H1 (cell line): ENCODE measurements at regions not wholly inside any gene's neighbourhood (a gene's known extent, or its start where the extent isn't known, plus 50 kb on each side); places are given as distances from the start of the nearest gene placed in this dataset.
A peak's percentile ranks its signal among the peaks of the same experiment; 100 is the strongest.

Experiments used
- CTCF ChIA-PET: fragments of 300-600 bp; sonication (Branson Sonifier 250); formaldehyde crosslinking; loops from one replicate; lab custom pipeline; 2021; ENCODE audit not compliant: partially characterized antibody; lab: Charles Lee
- POLR2A ChIA-PET: fragments of 300-600 bp; sonication (Branson Sonifier 250); formaldehyde crosslinking; loops from one replicate; lab custom pipeline; 2021; ENCODE audit warnings: inconsistent platforms; ENCODE audit not compliant: partially characterized antibody; lab: Charles Lee
- DNase-seq, 2 experiments: peaks; one replicate each; pipeline versions ENCODE4 v3.0.0 to v3.0.0-alpha.2; 2010 to 2022; ENCODE audit warnings: low spot score in 2 of 2, low read depth in 1 of 2, mixed read lengths in 1 of 2
- FAIRE-seq: peaks from 2 replicates; lab custom pipeline; 2011; peaks lifted over from hg19 to GRCh38; lab: Jason Lieb, UNC
- H2AFZ ChIP-seq: 2 replicates; pipeline ENCODE4 v1.8.1; 2012; ENCODE audit warnings: low read length, inconsistent platforms
- H2AK5ac ChIP-seq: 2 replicates; pipeline ENCODE4 v1.6.1; 2013; ENCODE audit warnings: low read depth, low read length
- H2BK120ac ChIP-seq: replicated peaks from 2 replicates; pipeline ENCODE3; 2013; ENCODE audit warnings: low read depth, low read length, inconsistent platforms
- H2BK12ac ChIP-seq: 2 replicates; pipeline ENCODE4 v1.6.1; 2013; ENCODE audit warnings: low read depth, low read length
- H2BK15ac ChIP-seq: 2 replicates; pipeline ENCODE4 v1.6.1; 2013; ENCODE audit warnings: low read length
- H2BK20ac ChIP-seq: 2 replicates; pipeline ENCODE4 v1.6.1; 2013; ENCODE audit warnings: low read length
- H2BK5ac ChIP-seq: 2 replicates; pipeline ENCODE4 v1.6.1; 2013; ENCODE audit warnings: low read depth, low read length
- H3K14ac ChIP-seq: 2 replicates; pipeline ENCODE4 v1.6.1; 2013; ENCODE audit warnings: inconsistent platforms; ENCODE audit not compliant: insufficient read length
- H3K18ac ChIP-seq: 2 replicates; pipeline ENCODE4 v1.6.1; 2013; ENCODE audit warnings: low read length; ENCODE audit errors: extremely low read depth
- H3K23ac ChIP-seq: 2 replicates; pipeline ENCODE4 v1.6.1; 2013; ENCODE audit warnings: inconsistent platforms; ENCODE audit not compliant: insufficient read length
- H3K23me2 ChIP-seq: 2 replicates; pipeline ENCODE4 v1.6.1; 2013; ENCODE audit warnings: low read depth, low read length
- H3K27ac ChIP-seq: 2 replicates; pipeline ENCODE4 v1.6.1; 2011; ENCODE audit warnings: low read depth, low read length, inconsistent platforms
- H3K27me3 ChIP-seq, 4 experiments: replicated peaks in 1 of 4; 1 replicate in 1 of 4; 2 replicates in 3 of 4; pipeline versions ENCODE4 v1.6.1 to v1.8.1; 2011 to 2013; ENCODE audit warnings: low read length in 3 of 4, mild to moderate bottlenecking in 3 of 4, inconsistent platforms in 2 of 4, mixed read lengths in 2 of 4, moderate library complexity in 1 of 4; ENCODE audit not compliant: control insufficient read depth in 3 of 4, insufficient read depth in 3 of 4; ENCODE audit errors: extremely low read depth in 1 of 4
- H3K36me3 ChIP-seq, 4 experiments: 2 replicates each; pipeline versions ENCODE4 v1.6.1 to v1.8.1; 2011 to 2013; ENCODE audit warnings: mild to moderate bottlenecking in 4 of 4, low read length in 3 of 4, moderate library complexity in 2 of 4, control low read depth in 1 of 4, inconsistent platforms in 1 of 4; ENCODE audit not compliant: insufficient read depth in 4 of 4, control insufficient read depth in 2 of 4
- H3K4ac ChIP-seq: replicated peaks from 2 replicates; pipeline ENCODE3; 2013; ENCODE audit warnings: low read length, low read depth, mixed read lengths, inconsistent platforms; ENCODE audit not compliant: insufficient read length
- H3K4me1 ChIP-seq, 4 experiments: replicated peaks in 1 of 4; 1 replicate in 1 of 4; 2 replicates in 3 of 4; pipeline versions ENCODE4 v1.6.1 to v1.8.1; 2011 to 2013; ENCODE audit warnings: low read length in 3 of 4, inconsistent platforms in 2 of 4, mixed read lengths in 1 of 4; ENCODE audit not compliant: insufficient read depth in 4 of 4, control insufficient read depth in 3 of 4
- H3K4me2 ChIP-seq, 2 experiments: 2 replicates each; pipeline versions ENCODE4 v1.6.1 to v1.8.1; 2011 to 2013; ENCODE audit warnings: low read depth in 2 of 2, low read length in 2 of 2, control low read depth in 1 of 2, inconsistent platforms in 1 of 2, mild to moderate bottlenecking in 1 of 2; ENCODE audit not compliant: insufficient read depth in 1 of 2
- H3K4me3 ChIP-seq, 4 experiments: fragments of 200-600, 300-600 bp in 1 of 4; sonication (generic), shearing (Covaris generic), sonication (Bioruptor Twin) in 1 of 4; 2 replicates each; pipeline versions ENCODE4 v1.5.1 to v1.8.1; 2011 to 2016; ENCODE audit warnings: low read length in 4 of 4, low read depth in 3 of 4, control low read depth in 2 of 4, inconsistent platforms in 2 of 4, mild to moderate bottlenecking in 2 of 4, mixed read lengths in 1 of 4, moderate library complexity in 1 of 4; ENCODE audit not compliant: insufficient read depth in 2 of 4; ENCODE audit errors: extremely low read depth in 1 of 4
- H3K56ac ChIP-seq: replicated peaks from 2 replicates; pipeline ENCODE3; 2013; ENCODE audit warnings: low read depth, mild to moderate bottlenecking, mixed read lengths, low read length, inconsistent platforms; ENCODE audit not compliant: insufficient read length
- H3K79me1 ChIP-seq: 2 replicates; pipeline ENCODE4 v1.6.1; 2013; ENCODE audit warnings: low read depth, low read length, control low read depth
- H3K79me2 ChIP-seq, 2 experiments: 2 replicates each; pipeline versions ENCODE4 v1.6.1 to v1.8.1; 2012 to 2013; ENCODE audit warnings: low read length in 2 of 2, mild to moderate bottlenecking in 2 of 2, inconsistent platforms in 1 of 2; ENCODE audit not compliant: insufficient read depth in 2 of 2, control insufficient read depth in 1 of 2
- H3K9ac ChIP-seq, 4 experiments: replicated peaks in 1 of 4; 1 replicate in 1 of 4; 2 replicates in 3 of 4; pipeline versions ENCODE4 v1.6.1 to v1.8.1; 2011 to 2013; ENCODE audit warnings: low read depth in 3 of 4, low read length in 3 of 4, control low read depth in 2 of 4, mild to moderate bottlenecking in 2 of 4, moderate library complexity in 2 of 4, inconsistent platforms in 1 of 4; ENCODE audit errors: extremely low read depth in 1 of 4
- H3K9me3 ChIP-seq, 2 experiments: 2 replicates each; pipeline versions ENCODE4 v1.6.1 to v1.8.1; 2012 to 2013; ENCODE audit warnings: mild to moderate bottlenecking in 2 of 2, moderate library complexity in 2 of 2, control low read depth in 1 of 2, inconsistent platforms in 1 of 2, low read depth in 1 of 2, low read length in 1 of 2, mixed read lengths in 1 of 2; ENCODE audit not compliant: insufficient read depth in 2 of 2
- H4K20me1 ChIP-seq, 2 experiments: replicated peaks in 1 of 2; 2 replicates each; pipeline versions ENCODE3 to v1.8.1; 2011 to 2013; ENCODE audit warnings: inconsistent platforms in 2 of 2, low read length in 2 of 2, mild to moderate bottlenecking in 1 of 2; ENCODE audit not compliant: insufficient read depth in 2 of 2, control insufficient read depth in 1 of 2
- H4K5ac ChIP-seq: 2 replicates; pipeline ENCODE4 v1.6.1; 2013; ENCODE audit warnings: low read length, low read depth, mixed read lengths, inconsistent platforms; ENCODE audit not compliant: insufficient read length
- H4K8ac ChIP-seq: 2 replicates; pipeline ENCODE4 v1.8.0; 2013; ENCODE audit warnings: mild to moderate bottlenecking, moderate library complexity, low read length, inconsistent platforms; ENCODE audit not compliant: insufficient read depth; ENCODE audit errors: extremely low read depth
- H4K91ac ChIP-seq: replicated peaks from 2 replicates; pipeline ENCODE3; 2013; ENCODE audit warnings: low read length, mixed read lengths, inconsistent platforms; ENCODE audit not compliant: insufficient read length
- ASH2L ChIP-seq: fragments of 200-600, 300-600 bp; sonication (generic); IDR thresholded peaks from one replicate; pipeline ENCODE4 v1.7.1; 2017; ENCODE audit warnings: low read length
- BRCA1 ChIP-seq: IDR thresholded peaks from 2 replicates; pipeline ENCODE4 v1.6.1; 2012; ENCODE audit warnings: low read depth, low read length, improper control_type of control experiment
- CEBPB ChIP-seq: IDR thresholded peaks from 2 replicates; pipeline ENCODE4 v1.6.1; 2012; ENCODE audit warnings: low read depth, low read length
- FOSL1 ChIP-seq: IDR thresholded peaks from 2 replicates; pipeline ENCODE4 v1.6.1; 2011; ENCODE audit warnings: mild to moderate bottlenecking, low read depth, low read length, moderate library complexity; ENCODE audit not compliant: insufficient read depth
- POLR2A ChIP-seq, 2 experiments: IDR thresholded peaks; 1 replicate in 1 of 2; 2 replicates in 1 of 2; pipeline ENCODE4 v1.6.1; 2011; ENCODE audit warnings: low read depth in 2 of 2, low read length in 2 of 2, mild to moderate bottlenecking in 2 of 2; ENCODE audit errors: control extremely low read depth in 1 of 2
- RBBP5 ChIP-seq: IDR thresholded peaks from 2 replicates; pipeline ENCODE4 v1.7.1; 2012; ENCODE audit warnings: low read depth, mild to moderate bottlenecking, inconsistent platforms, low read length, moderate library complexity, borderline replicate concordance
- RNF2 ChIP-seq: fragments of 200-900, 300-1000 bp; sonication (generic); IDR thresholded peaks from 2 replicates; pipeline ENCODE4 v1.7.1; 2016; ENCODE audit warnings: borderline replicate concordance, low read depth, mild to moderate bottlenecking, antibody characterized with exemption, low read length; ENCODE audit not compliant: poor library complexity, severe bottlenecking; ENCODE audit errors: missing control alignments
- SIN3A ChIP-seq, 2 experiments: IDR thresholded peaks in 1 of 2; conservative IDR thresholded peaks in 1 of 2; 2 replicates each; pipeline ENCODE4 v1.6.1; 2011 to 2012; ENCODE audit warnings: low read length in 2 of 2, improper control_type of control experiment in 1 of 2, low read depth in 1 of 2, mild to moderate bottlenecking in 1 of 2
- SP1 ChIP-seq: IDR thresholded peaks from 2 replicates; pipeline ENCODE4 v1.6.1; 2011; ENCODE audit warnings: low read depth, low read length
- TAF1 ChIP-seq: IDR thresholded peaks from 2 replicates; pipeline ENCODE4 v1.6.1; 2011; ENCODE audit warnings: mild to moderate bottlenecking, low read depth, low read length
- WGBS, 2 experiments: shearing (Covaris generic) in 1 of 2; methylation state at CpG; one replicate each; pipeline versions ENCODE4 v1.1.6 to v1.1.7; 2013 to 2015; ENCODE audit warnings: low lambda C conversion rate in 2 of 2, mixed read lengths in 2 of 2, inconsistent platforms in 1 of 2, low coverage in 1 of 2, missing lambda C conversion rate in 1 of 2; ENCODE audit not compliant: insufficient replicate concordance in 2 of 2, insufficient coverage in 1 of 2, insufficient read length in 1 of 2; ENCODE audit errors: extremely low coverage in 1 of 2, missing lambda C conversion rate in 1 of 2; 5-methylcytosine and 5-hydroxymethylcytosine counted together
- TF ChIP-seq, protein P1 (sequence below): IDR thresholded peaks from 2 replicates; pipeline ENCODE4 v1.6.1; 2011; ENCODE audit warnings: low read length, improper control_type of control experiment

DNA sequence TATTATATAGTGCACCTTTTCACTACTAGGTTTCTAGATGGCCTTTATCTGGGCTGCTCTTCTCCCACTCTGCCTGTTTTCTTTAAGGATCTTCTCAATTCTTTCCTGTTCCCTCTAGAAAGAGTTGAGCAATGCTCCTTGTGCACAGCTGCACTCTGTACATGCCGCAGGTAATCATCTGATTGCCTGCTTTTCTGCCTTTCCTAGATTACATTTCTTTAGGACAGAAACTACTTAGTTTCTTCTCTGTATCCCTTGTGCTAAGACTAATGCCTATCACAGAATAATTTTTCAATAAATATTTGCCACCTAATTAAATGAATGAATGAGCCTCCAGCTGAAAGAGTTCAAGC, 802.4 kb upstream of the ID2 start:
- FAIRE-seq, result no peak
- CTCF ChIA-PET, result no interaction called here
- TF ChIP-seq SIN3A (conservative IDR thresholded peaks at IDR 0.05 in 1 of 2, IDR thresholded peaks at IDR 0.05 in 1 of 2; ENCODE audit: low read depth in 1 of 2, low read length in 2 of 2) (no peak), FOSL1 (no peak), BRCA1 (no peak), CEBPB (no peak), RBBP5 (no peak), POLR2A (IDR thresholded peaks at IDR 0.05; ENCODE audit: control extremely low read depth in 1 of 2, low read depth in 2 of 2, low read length in 2 of 2) (no peak), ASH2L (no peak), TAF1 (no peak), SP1 (no peak), RNF2 (no peak)
- TF ChIP-seq, protein P1, sequence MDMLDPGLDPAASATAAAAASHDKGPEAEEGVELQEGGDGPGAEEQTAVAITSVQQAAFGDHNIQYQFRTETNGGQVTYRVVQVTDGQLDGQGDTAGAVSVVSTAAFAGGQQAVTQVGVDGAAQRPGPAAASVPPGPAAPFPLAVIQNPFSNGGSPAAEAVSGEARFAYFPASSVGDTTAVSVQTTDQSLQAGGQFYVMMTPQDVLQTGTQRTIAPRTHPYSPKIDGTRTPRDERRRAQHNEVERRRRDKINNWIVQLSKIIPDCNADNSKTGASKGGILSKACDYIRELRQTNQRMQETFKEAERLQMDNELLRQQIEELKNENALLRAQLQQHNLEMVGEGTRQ, result no peak

More for the DNA sequence above, 802.4 kb upstream of the ID2 start:
- H3K56ac ChIP-seq, result peak overlapping the region; percentile 80
- H3K27ac ChIP-seq, result peak overlapping the region; percentile 50
- peak overlapping the region in 1 of 4 experiments; percentile 56; a peak in 2 of 7 replicates for H3K9ac ChIP-seq
- peaks cover 35 to 52% of the 10 kb centered on the region in 2 experiments for H3K79me2 ChIP-seq
- H2BK12ac ChIP-seq, result no peak overlapping the region; the same call in 1 of the 2 replicates
- H4K20me1 ChIP-seq, result no peaks in the 10 kb centered on the region
- H3K4me3 ChIP-seq, result peak overlapping the region; percentile 5 to 71 (median 45)
- peaks cover 3 to 24% (median 10%) of the 10 kb centered on the region in 4 experiments for H3K4me1 ChIP-seq
- H2AK5ac ChIP-seq, result no peak overlapping the region
- no peak overlapping the region for H2BK20ac ChIP-seq
- H3K79me1 ChIP-seq, result peaks cover 17% of the 10 kb centered on the region
- no peak overlapping the region for H4K8ac ChIP-seq
- H2BK15ac ChIP-seq, result no peak overlapping the region
- no peaks in the 10 kb centered on the region for H3K27me3 ChIP-seq
- 24% methylated on average over 1 of the region's 1 CpG; no CpG with 5 or more reads in 1 of the 2 experiments for WGBS, 2 experiments
- POLR2A ChIA-PET, result interaction anchor here (1.0 to 6.1 kb wide), 21 partner anchors 9 to 805 kb away, joined by 3 to 106 read pairs (median 4); partner anchors contain the start of gene ID2
- peak overlapping the region; percentile 63 to 100 for H3K4me2 ChIP-seq
- peak overlapping the region; percentile 40 for H3K4ac ChIP-seq
- H3K9me3 ChIP-seq, result no peaks in the 10 kb centered on the region
- H3K14ac ChIP-seq, result no peak overlapping the region
- H2BK5ac ChIP-seq, result peak overlapping the region; percentile 97; the same call in 1 of the 2 replicates
- peaks cover 0 to 44% (median 13%) of the 10 kb centered on the region in 4 experiments; a peak in 4 of 8 replicates for H3K36me3 ChIP-seq
- peaks cover 7% of the 10 kb centered on the region for H3K23me2 ChIP-seq
- DNase-seq, result no peak
- no peak overlapping the region for H2AFZ ChIP-seq
- H4K91ac ChIP-seq, result peak overlapping the region; percentile 82
- peak overlapping the region; percentile 98 for H2BK120ac ChIP-seq
- H3K18ac ChIP-seq, result peak overlapping the region; percentile 81
- no peak overlapping the region for H3K23ac ChIP-seq
- H4K5ac ChIP-seq, result peak overlapping the region; percentile 40
